CD14-positive monocyte (primary cell): ENCODE measurements at regions not wholly inside any gene's neighbourhood (a gene's known extent, or its start where the extent isn't known, plus 50 kb on each side); places are given as distances from the start of the nearest gene placed in this dataset.
"Not testable (repeated sequence)": the region's sequence is repeated elsewhere in the genome, so short reads cannot be mapped to it uniquely, and the experiment has no call there.

Source experiments
- DNase-seq, 3 donors: peaks; one replicate each; pipeline ENCODE4 v3.0.0-alpha.2; 2011 to 2022
- H2AFZ ChIP-seq: 2 replicates; pipeline ENCODE4 v1.6.0; 2012; ENCODE audit warnings: mild to moderate bottlenecking, low read depth, low read length, inconsistent platforms; ENCODE audit not compliant: insufficient read depth, poor library complexity, severe bottlenecking
- H3K27ac ChIP-seq, 2 donors: 1 replicate in 1 of 2; 2 replicates in 1 of 2; pipeline ENCODE4 v1.5.1; 2012 to 2013; ENCODE audit warnings: low read length in 2 of 2, control low read depth in 1 of 2, inconsistent platforms in 1 of 2, low read depth in 1 of 2, mild to moderate bottlenecking in 1 of 2
- H3K27me3 ChIP-seq, 2 donors: one replicate each; pipeline versions ENCODE4 v1.6.0 to v1.6.1; 2011 to 2013; ENCODE audit warnings: low read length in 2 of 2; ENCODE audit not compliant: control insufficient read depth in 2 of 2, insufficient read depth in 2 of 2
- H3K36me3 ChIP-seq, 2 donors: replicated peaks in 1 of 2; 1 replicate in 1 of 2; 2 replicates in 1 of 2; pipeline versions ENCODE4 v1.5.1 to v1.6.1; 2012 to 2013; ENCODE audit warnings: low read length in 2 of 2, control low read depth in 1 of 2, inconsistent platforms in 1 of 2, mild to moderate bottlenecking in 1 of 2; ENCODE audit not compliant: insufficient read depth in 2 of 2, control insufficient read depth in 1 of 2
- H3K4me1 ChIP-seq, 2 donors: 1 replicate in 1 of 2; 2 replicates in 1 of 2; pipeline versions ENCODE4 v1.5.1 to v1.6.1; 2012 to 2013; ENCODE audit warnings: low read length in 2 of 2, control low read depth in 1 of 2, inconsistent platforms in 1 of 2, mild to moderate bottlenecking in 1 of 2, moderate library complexity in 1 of 2; ENCODE audit not compliant: insufficient read depth in 2 of 2, control insufficient read depth in 1 of 2
- H3K4me2 ChIP-seq: replicated peaks from 2 replicates; pipeline ENCODE3; 2012; ENCODE audit warnings: low read length, moderate library complexity, mild to moderate bottlenecking; ENCODE audit not compliant: poor library complexity, severe bottlenecking; ENCODE audit errors: extremely low read depth
- H3K4me3 ChIP-seq, 3 experiments: fragments of 200-600 bp in 1 of 3; sonication (generic) in 1 of 3; replicated peaks in 1 of 3; 1 replicate in 2 of 3; 2 replicates in 1 of 3; pipeline ENCODE4 v1.5.1; 2011 to 2013; ENCODE audit warnings: low read length in 3 of 3, mild to moderate bottlenecking in 3 of 3, control low read depth in 2 of 3, low read depth in 2 of 3, inconsistent platforms in 1 of 3, moderate library complexity in 1 of 3
- H3K79me2 ChIP-seq: 2 replicates; pipeline ENCODE4 v1.6.0; 2012; ENCODE audit warnings: mild to moderate bottlenecking, control low read depth, inconsistent platforms, low read length, moderate library complexity; ENCODE audit not compliant: insufficient read depth
- H3K9ac ChIP-seq: 2 replicates; pipeline ENCODE4 v1.6.0; 2017; ENCODE audit warnings: low read length, mild to moderate bottlenecking; ENCODE audit not compliant: insufficient read depth, poor library complexity, severe bottlenecking
- H3K9me3 ChIP-seq, 2 donors: replicated peaks in 1 of 2; 1 replicate in 1 of 2; 2 replicates in 1 of 2; pipeline versions ENCODE4 v1.5.1 to v1.6.1; 2012 to 2013; ENCODE audit warnings: low read length in 2 of 2, control low read depth in 1 of 2; ENCODE audit not compliant: control insufficient read depth in 1 of 2, insufficient read depth in 1 of 2
- H4K20me1 ChIP-seq: 2 replicates; pipeline ENCODE4 v1.6.0; 2012; ENCODE audit warnings: mild to moderate bottlenecking, low read length, control low read depth, moderate library complexity; ENCODE audit not compliant: insufficient read depth
- H3K27ac Mint-ChIP-seq, 7 donors: one replicate each; pipeline ENCODE4 v1.8.0; 2020; ENCODE audit warnings: mild to moderate bottlenecking in 7 of 7, mixed read lengths in 7 of 7, moderate library complexity in 6 of 7, inconsistent platforms in 2 of 7
- H3K27me3 Mint-ChIP-seq, 3 donors: one replicate each; pipeline ENCODE4 v1.8.0; 2021 to 2022; ENCODE audit warnings: low read depth in 3 of 3, mild to moderate bottlenecking in 3 of 3, mixed read lengths in 3 of 3, moderate library complexity in 3 of 3, inconsistent platforms in 1 of 3
- H3K36me3 Mint-ChIP-seq, 2 donors: one replicate each; pipeline ENCODE4 v1.8.0; 2020; ENCODE audit warnings: mixed read lengths in 2 of 2, inconsistent platforms in 1 of 2, mild to moderate bottlenecking in 1 of 2
- H3K4me1 Mint-ChIP-seq: one replicate; pipeline ENCODE4 v1.8.0; 2020; ENCODE audit warnings: mild to moderate bottlenecking, mixed read lengths
- H3K4me3 Mint-ChIP-seq, 2 donors: one replicate each; pipeline ENCODE4 v1.8.0; 2020; ENCODE audit warnings: mild to moderate bottlenecking in 2 of 2, mixed read lengths in 2 of 2, moderate library complexity in 1 of 2
- H3K9me3 Mint-ChIP-seq, 7 donors: one replicate each; pipeline ENCODE4 v1.8.0; 2020 to 2022; ENCODE audit warnings: mixed read lengths in 7 of 7, mild to moderate bottlenecking in 6 of 7, moderate library complexity in 6 of 7, inconsistent platforms in 2 of 7
- WGBS: methylation state at CpG from one replicate; pipeline ENCODE4 v1.1.5; 2013; ENCODE audit warnings: missing lambda C conversion rate; ENCODE audit not compliant: insufficient coverage; 5-methylcytosine and 5-hydroxymethylcytosine counted together
- intact Hi-C, 2 donors: fragments of 100-400 bp; cut with micrococcal nuclease; formaldehyde crosslinking; loops; one replicate each; pipeline versions ENCODE4 v1.15.0 to v1.15.1; 2023

GRCh38 chr4:49513546-49514115 is 527.6 kb downstream of the CWH43 start:
- H3K27me3 ChIP-seq, H3K4me1 ChIP-seq, H3K4me1 Mint-ChIP-seq, H3K4me3 Mint-ChIP-seq, H2AFZ ChIP-seq, H3K27me3 Mint-ChIP-seq, intact Hi-C loops, H3K4me2 ChIP-seq, H3K9ac ChIP-seq, H3K79me2 ChIP-seq, H3K36me3 Mint-ChIP-seq, H3K27ac Mint-ChIP-seq, H3K27ac ChIP-seq, H3K4me3 ChIP-seq, H4K20me1 ChIP-seq, H3K36me3 ChIP-seq: not testable (repeated sequence)
- peaks cover 67 to 82% of the 10 kb centered on the region in 2 donors for H3K9me3 ChIP-seq
- DNase-seq = peak in 1 of 3 donors; percentile 25
- H3K9me3 Mint-ChIP-seq = peaks cover 41 to 77% (median 66%) of the 10 kb centered on the region in 7 donors
- 67% methylated on average over 2 of the region's 11 CpGs for WGBS

- H3K4me3 ChIP-seq, H3K27me3 Mint-ChIP-seq, H3K4me3 Mint-ChIP-seq, H3K4me1 ChIP-seq, H3K79me2 ChIP-seq, H3K36me3 Mint-ChIP-seq, H3K27ac Mint-ChIP-seq, H4K20me1 ChIP-seq, H3K9ac ChIP-seq, intact Hi-C loops, H3K27me3 ChIP-seq, H3K4me2 ChIP-seq, H3K4me1 Mint-ChIP-seq, H3K36me3 ChIP-seq, H2AFZ ChIP-seq: not testable (repeated sequence)
- H3K27ac ChIP-seq = peak overlapping the region in 1 of 2 donors; percentile 25
- peaks cover 67 to 88% of the 10 kb centered on the region in 2 donors for H3K9me3 ChIP-seq
- H3K9me3 Mint-ChIP-seq = peaks cover 41 to 77% (median 66%) of the 10 kb centered on the region in 7 donors
- WGBS = 66% methylated on average over 9 of the region's 18 CpGs
- peak in 1 of 3 donors; percentile 40 for DNase-seq
Measured at GRCh38 chr4:49514171-49514699, 528.2 kb downstream of the CWH43 start.

GRCh38 chr4:49514841-49515240 is 528.8 kb downstream of the CWH43 start:
- H3K36me3 Mint-ChIP-seq, H3K4me1 Mint-ChIP-seq, H3K9ac ChIP-seq, H4K20me1 ChIP-seq, H3K4me3 Mint-ChIP-seq, H3K27me3 Mint-ChIP-seq, H2AFZ ChIP-seq, H3K4me3 ChIP-seq, H3K4me1 ChIP-seq, H3K79me2 ChIP-seq, intact Hi-C loops, H3K27ac ChIP-seq, H3K36me3 ChIP-seq, H3K27me3 ChIP-seq, H3K27ac Mint-ChIP-seq, H3K4me2 ChIP-seq: not testable (repeated sequence)
- 64% methylated on average over 5 of the region's 6 CpGs for WGBS
- DNase-seq = peak in 1 of 3 donors; percentile 9
- H3K9me3 Mint-ChIP-seq = peaks cover 41 to 77% (median 68%) of the 10 kb centered on the region in 7 donors
- H3K9me3 ChIP-seq = peaks cover 67 to 94% of the 10 kb centered on the region in 2 donors

GRCh38 chr4:49515241-49515640 is 529.2 kb downstream of the CWH43 start:
- Mint-ChIP-seq H3K9me3 (peaks cover 39 to 75% (median 67%) of the 10 kb centered on the region in 7 donors), H3K27ac (peak overlapping the region in 1 of 7 donors; percentile 54)
- H3K27me3 ChIP-seq, H3K27ac ChIP-seq, H2AFZ ChIP-seq, H3K4me1 ChIP-seq, H3K36me3 ChIP-seq, H3K36me3 Mint-ChIP-seq, H3K4me1 Mint-ChIP-seq, H3K9ac ChIP-seq, H3K79me2 ChIP-seq, H4K20me1 ChIP-seq, H3K27me3 Mint-ChIP-seq, H3K4me2 ChIP-seq, H3K4me3 Mint-ChIP-seq, intact Hi-C loops, H3K4me3 ChIP-seq: not testable (repeated sequence)
- WGBS = 72% methylated on average over 8 of the region's 10 CpGs
- peak in 1 of 3 donors; percentile 8 for DNase-seq
- peaks cover 64 to 92% of the 10 kb centered on the region in 2 donors for H3K9me3 ChIP-seq
